Upper lobe of left lung (tissue), 6 donors: ENCODE measurements at regions not wholly inside any gene's neighbourhood (a gene's known extent, or its start where the extent isn't known, plus 50 kb on each side); places are given as distances from the start of the nearest gene placed in this dataset.

ENCODE experiments used
- ATAC-seq, 2 donors: fragments of 200-7000 bp; cut with Tn5 transposase; one replicate each; pipeline ENCODE4 v1.9.1; 2022; ENCODE audit warnings: mild to moderate bottlenecking in 2 of 2, moderate library complexity in 2 of 2; ENCODE audit not compliant: low FRiP score in 2 of 2
- DNase-seq, 2 donors: peaks; one replicate each; pipeline ENCODE4 v3.0.0-alpha.2; 2019 to 2020
- H3K27ac ChIP-seq, 4 donors: fragments of 200-600 bp; sonication (generic); one replicate each; pipeline ENCODE4 v1.5.1; 2016 to 2019
- H3K27me3 ChIP-seq, 4 donors: fragments of 200-600 bp; sonication (generic); one replicate each; pipeline ENCODE4 v1.5.1; 2017 to 2019
- H3K36me3 ChIP-seq, 4 donors: fragments of 200-600 bp; sonication (generic); one replicate each; pipeline ENCODE4 v1.5.1; 2016 to 2019
- H3K4me1 ChIP-seq, 4 donors: fragments of 200-600 bp; sonication (generic); one replicate each; pipeline ENCODE4 v1.5.1; 2018 to 2019
- H3K4me3 ChIP-seq, 4 donors: fragments of 200-600 bp; sonication (generic); one replicate each; pipeline ENCODE4 v1.5.1; 2017 to 2019; ENCODE audit warnings: mild to moderate bottlenecking in 2 of 4, moderate library complexity in 1 of 4
- H3K9me3 ChIP-seq, 4 donors: fragments of 200-600 bp; sonication (generic); one replicate each; pipeline ENCODE4 v1.5.1; 2018 to 2019
- EP300 ChIP-seq, 4 donors: sonication (generic); formaldehyde crosslinking; IDR thresholded peaks; one replicate each; pipeline ENCODE4 v1.5.1; 2017; ENCODE audit warnings: antibody characterized with exemption in 4 of 4, control low read depth in 2 of 4
- POLR2A ChIP-seq, 4 donors: fragments of 450-650 bp; IDR thresholded peaks; one replicate each; pipeline ENCODE4 v1.5.1; 2016 to 2017; ENCODE audit warnings: antibody characterized with exemption in 4 of 4, mild to moderate bottlenecking in 2 of 4
- POLR2AphosphoS5 ChIP-seq, 2 donors: sonication (generic); formaldehyde crosslinking; IDR thresholded peaks; one replicate each; pipeline ENCODE4 v1.5.1; 2017; ENCODE audit warnings: antibody characterized with exemption in 2 of 2
- WGBS, 2 donors: methylation state at CpG; one replicate each; pipeline ENCODE4 v1.1.5; 2017 to 2018; 5-methylcytosine and 5-hydroxymethylcytosine counted together
- TF ChIP-seq, protein P1 (sequence below), 6 experiments: fragments of 450-650 bp in 4 of 6; fragments of 200-600 bp in 2 of 6; sonication (generic) in 2 of 6; IDR thresholded peaks; one replicate each; pipeline ENCODE4 v1.5.1; 2016 to 2019; ENCODE audit warnings: antibody characterized with exemption in 6 of 6
- donor health status: DM: no; HTN: no; CAD: no; lungs with moderate emphysema.
- donor health status: DM: no; HTN: yes; CAD: no; lungs with severe emphysema.

DNA sequence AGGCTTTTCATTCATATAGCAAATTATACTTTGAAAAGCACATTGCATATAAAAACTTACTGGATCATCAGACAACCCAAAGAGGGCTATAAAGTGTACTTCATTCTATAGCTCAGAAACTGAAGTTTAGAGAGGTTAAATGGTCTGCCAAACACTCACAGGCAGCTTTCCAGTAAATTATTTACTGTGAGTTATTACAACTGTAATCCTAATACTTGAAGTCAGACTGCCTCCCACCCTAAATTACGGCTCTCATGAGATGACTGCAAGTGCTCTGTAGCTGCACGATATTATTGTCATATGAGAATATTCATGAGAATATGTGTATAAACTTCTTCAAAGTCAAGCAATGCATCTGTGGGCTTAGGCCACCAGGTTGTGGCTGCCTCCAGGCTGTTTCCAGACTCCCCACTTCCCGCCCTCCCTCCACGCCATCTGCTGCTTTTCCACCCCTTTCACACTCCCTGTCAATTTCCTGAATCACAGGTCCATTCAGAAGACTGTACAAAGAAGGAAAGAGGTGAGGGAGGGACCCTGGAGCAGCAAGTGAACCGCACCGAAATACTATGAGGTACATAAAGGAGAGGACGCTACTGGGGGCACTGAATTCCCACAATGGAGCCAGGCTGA, 111.1 kb upstream of the SPOPL start:
- no peak overlapping the region for H3K4me3 ChIP-seq
- ATAC-seq (no peak), DNase-seq (no peak)
- H3K9me3 ChIP-seq = no peaks in the 10 kb centered on the region
- no peaks in the 10 kb centered on the region for H3K36me3 ChIP-seq
- 88 to 89% methylated on average over 7 of the region's 7 CpGs for WGBS, 2 donors
- no peak overlapping the region for H3K27ac ChIP-seq
- H3K4me1 ChIP-seq = no peaks in the 10 kb centered on the region
- TF ChIP-seq, protein P1, sequence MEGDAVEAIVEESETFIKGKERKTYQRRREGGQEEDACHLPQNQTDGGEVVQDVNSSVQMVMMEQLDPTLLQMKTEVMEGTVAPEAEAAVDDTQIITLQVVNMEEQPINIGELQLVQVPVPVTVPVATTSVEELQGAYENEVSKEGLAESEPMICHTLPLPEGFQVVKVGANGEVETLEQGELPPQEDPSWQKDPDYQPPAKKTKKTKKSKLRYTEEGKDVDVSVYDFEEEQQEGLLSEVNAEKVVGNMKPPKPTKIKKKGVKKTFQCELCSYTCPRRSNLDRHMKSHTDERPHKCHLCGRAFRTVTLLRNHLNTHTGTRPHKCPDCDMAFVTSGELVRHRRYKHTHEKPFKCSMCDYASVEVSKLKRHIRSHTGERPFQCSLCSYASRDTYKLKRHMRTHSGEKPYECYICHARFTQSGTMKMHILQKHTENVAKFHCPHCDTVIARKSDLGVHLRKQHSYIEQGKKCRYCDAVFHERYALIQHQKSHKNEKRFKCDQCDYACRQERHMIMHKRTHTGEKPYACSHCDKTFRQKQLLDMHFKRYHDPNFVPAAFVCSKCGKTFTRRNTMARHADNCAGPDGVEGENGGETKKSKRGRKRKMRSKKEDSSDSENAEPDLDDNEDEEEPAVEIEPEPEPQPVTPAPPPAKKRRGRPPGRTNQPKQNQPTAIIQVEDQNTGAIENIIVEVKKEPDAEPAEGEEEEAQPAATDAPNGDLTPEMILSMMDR (IDR thresholded peaks at IDR 0.05) = no peak
- TF ChIP-seq EP300 (IDR thresholded peaks at IDR 0.05) (no peak), POLR2AphosphoS5 (IDR thresholded peaks at IDR 0.05) (no peak), POLR2A (IDR thresholded peaks at IDR 0.05) (no peak)
- no peaks in the 10 kb centered on the region for H3K27me3 ChIP-seq

- Histone ChIP-seq H3K4me3 (no peak overlapping the region), H3K27me3 (no peaks in the 10 kb centered on the region), H3K4me1 (no peaks in the 10 kb centered on the region), H3K36me3 (no peaks in the 10 kb centered on the region), H3K27ac (no peak overlapping the region), H3K9me3 (no peaks in the 10 kb centered on the region)
- 84 to 88% methylated on average over 5 of the region's 5 CpGs for WGBS, 2 donors
- ATAC-seq (no peak), DNase-seq (no peak)
- TF ChIP-seq POLR2A (IDR thresholded peaks at IDR 0.05) (no peak), POLR2AphosphoS5 (IDR thresholded peaks at IDR 0.05) (no peak), EP300 (IDR thresholded peaks at IDR 0.05) (no peak)
- TF ChIP-seq, protein P1 (IDR thresholded peaks at IDR 0.05) = no peak
Measured at GRCh38 chr2:138391946-138392345, 109.6 kb upstream of the SPOPL start.

GRCh38 chr2:138395565-138396306, 105.8 kb upstream of the SPOPL start:
- Histone ChIP-seq H3K4me3 (no peak overlapping the region), H3K36me3 (no peaks in the 10 kb centered on the region), H3K27me3 (no peaks in the 10 kb centered on the region), H3K9me3 (no peaks in the 10 kb centered on the region), H3K27ac (no peak overlapping the region), H3K4me1 (no peaks in the 10 kb centered on the region)
- DNase-seq (peak in 1 of 2 donors; percentile 21), ATAC-seq (peak in 1 of 2 donors; percentile 45)
- 89 to 92% methylated on average over 1 to 2 of the region's 2 CpGs for WGBS, 2 donors
- TF ChIP-seq, protein P1 (IDR thresholded peaks at IDR 0.05) = no peak
- TF ChIP-seq POLR2AphosphoS5 (IDR thresholded peaks at IDR 0.05) (no peak), POLR2A (IDR thresholded peaks at IDR 0.05) (no peak), EP300 (IDR thresholded peaks at IDR 0.05) (no peak)

DNA sequence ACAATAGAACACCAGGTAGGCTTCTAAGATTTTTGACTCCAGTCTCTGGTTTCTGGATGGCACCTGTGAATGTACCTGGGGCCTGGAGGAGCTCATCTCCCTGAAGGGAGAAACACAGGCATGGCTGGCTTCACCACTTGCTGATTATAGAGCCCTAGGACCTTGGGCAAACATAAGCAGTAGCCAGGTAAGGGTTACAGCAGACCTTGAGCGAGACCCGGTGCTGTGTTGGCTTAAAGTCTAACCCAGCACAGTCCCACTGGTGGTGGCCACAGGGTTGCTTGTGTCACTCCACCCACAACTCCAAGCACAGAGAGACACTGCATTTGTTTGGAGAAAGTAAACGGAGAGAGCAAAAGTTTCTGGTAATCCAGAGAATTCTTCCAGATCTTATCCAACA, 104.7 kb upstream of the SPOPL start:
- H3K4me3 ChIP-seq = no peak overlapping the region
- peaks cover 0 to 6% (median 0%) of the 10 kb centered on the region in 4 donors for H3K9me3 ChIP-seq
- H3K27me3 ChIP-seq = no peaks in the 10 kb centered on the region
- DNase-seq = no peak
- TF ChIP-seq POLR2AphosphoS5 (IDR thresholded peaks at IDR 0.05) = no peak
- TF ChIP-seq, protein P1 (IDR thresholded peaks at IDR 0.05) = no peak
- no peak for TF ChIP-seq POLR2A (IDR thresholded peaks at IDR 0.05)
- no peak for TF ChIP-seq EP300 (IDR thresholded peaks at IDR 0.05)
- WGBS, 2 donors = 91 to 97% methylated on average over 3 of the region's 3 CpGs
- no peak for ATAC-seq
- H3K4me1 ChIP-seq = no peaks in the 10 kb centered on the region
- H3K27ac ChIP-seq = no peak overlapping the region
- H3K36me3 ChIP-seq = no peaks in the 10 kb centered on the region
